SU-DHL-6 (cell line): ENCODE measurements at regions not wholly inside any gene's neighbourhood (a gene's known extent, or its start where the extent isn't known, plus 50 kb on each side); places are given as distances from the start of the nearest gene placed in this dataset.

Source experiments
- H2AFZ ChIP-seq: fragments of 200-600 bp; sonication (generic); 2 replicates; pipeline ENCODE4 v1.6.1; 2014; ENCODE audit warnings: low read depth, mild to moderate bottlenecking, moderate library complexity, mixed read lengths, antibody characterized with exemption, low read length; ENCODE audit not compliant: severe bottlenecking
- H3F3A ChIP-seq: fragments of 200-600 bp; shearing (Covaris generic); 2 replicates; pipeline ENCODE4 v1.6.0; 2016; ENCODE audit warnings: antibody characterized with exemption, mild to moderate bottlenecking; ENCODE audit not compliant: insufficient read depth
- H3K27ac ChIP-seq: fragments of 200-600 bp; sonication (generic); 2 replicates; pipeline ENCODE4 v1.5.1; 2016; ENCODE audit warnings: low read depth, mild to moderate bottlenecking, low read length, moderate library complexity, mixed read lengths
- H3K27me3 ChIP-seq: fragments of 200-600 bp; sonication (generic), shearing (Covaris generic); 2 replicates; pipeline ENCODE4 v1.6.0; 2014; ENCODE audit warnings: mild to moderate bottlenecking, low read length
- H3K36me3 ChIP-seq: fragments of 200-600 bp; sonication (generic); 2 replicates; pipeline ENCODE4 v1.6.1; 2014; ENCODE audit warnings: mild to moderate bottlenecking, low read length, mixed read lengths
- H3K4me2 ChIP-seq: fragments of 300-600, 200-600 bp; shearing (Covaris generic), sonication (generic); 2 replicates; pipeline ENCODE4 v1.6.0; 2014; ENCODE audit warnings: low read length, low read depth, mild to moderate bottlenecking; ENCODE audit not compliant: poor library complexity, severe bottlenecking
- H3K4me3 ChIP-seq: fragments of 200-600 bp; sonication (generic); 2 replicates; pipeline ENCODE4 v1.5.1; 2014; ENCODE audit warnings: antibody characterized with exemption, low read length, mild to moderate bottlenecking, mixed read lengths; ENCODE audit not compliant: insufficient read depth, poor library complexity, severe bottlenecking
- H3K79me2 ChIP-seq: fragments of 200-600 bp; sonication (generic); 2 replicates; pipeline ENCODE4 v1.6.1; 2014; ENCODE audit warnings: mild to moderate bottlenecking, low read length, moderate library complexity; ENCODE audit not compliant: insufficient read depth
- H3K9ac ChIP-seq: fragments of 200-600 bp; sonication (generic); 2 replicates; pipeline ENCODE4 v1.7.0; 2014; ENCODE audit warnings: mild to moderate bottlenecking, low read length
- H3K9me2 ChIP-seq: fragments of 200-600 bp; sonication (generic); replicated peaks from 2 replicates; pipeline ENCODE4 v1.6.1; 2014; ENCODE audit warnings: low read length; ENCODE audit not compliant: insufficient read depth
- H3K9me3 ChIP-seq: fragments of 200-600 bp; sonication (generic); 2 replicates; pipeline ENCODE4 v1.6.1; 2014; ENCODE audit warnings: low read length, mixed read lengths; ENCODE audit not compliant: insufficient read depth
- H4K20me1 ChIP-seq: fragments of 200-600 bp; sonication (generic); 2 replicates; pipeline ENCODE4 v1.6.1; 2014; ENCODE audit warnings: low read depth, mild to moderate bottlenecking, antibody characterized with exemption, low read length, moderate library complexity, mixed read lengths
- EZH2phosphoT487 ChIP-seq: fragments of 200-600 bp; sonication (generic), shearing (Covaris generic); conservative IDR thresholded peaks from 2 replicates; pipeline ENCODE4 v1.6.1; 2018; ENCODE audit warnings: mild to moderate bottlenecking, antibody characterized with exemption, low read length, moderate library complexity, mixed read lengths
- TF ChIP-seq, protein P1 (sequence below): fragments of 200-600 bp; sonication (generic); IDR thresholded peaks from one replicate; pipeline ENCODE4 v1.5.1; 2017; ENCODE audit warnings: antibody characterized with exemption, mild to moderate bottlenecking, low read length, moderate library complexity; ENCODE audit not compliant: insufficient read depth, poor library complexity, severe bottlenecking

DNA sequence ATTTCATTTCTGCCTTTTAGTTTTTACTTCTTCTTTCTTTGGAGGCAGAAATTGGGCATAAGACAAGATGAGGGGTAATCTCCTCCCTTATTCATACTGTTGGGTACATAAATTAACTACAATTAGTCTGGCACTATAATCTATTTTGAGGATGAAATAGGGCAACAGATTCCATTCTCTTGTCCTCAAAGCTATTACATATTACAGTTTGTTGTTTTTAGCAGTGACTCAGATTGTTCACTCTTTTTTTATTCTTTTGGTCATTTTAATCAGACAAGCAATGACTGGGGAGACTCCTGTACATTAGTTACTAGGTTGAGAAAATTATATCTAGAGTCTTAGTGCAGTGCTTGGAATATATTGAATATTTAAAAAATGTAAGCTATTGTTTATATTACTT is 556.0 kb downstream of the OTOL1 start:
- H3K9me2 ChIP-seq, result no peaks in the 10 kb centered on the region
- no peaks in the 10 kb centered on the region for H4K20me1 ChIP-seq
- no peak overlapping the region for H3K4me2 ChIP-seq
- H3K79me2 ChIP-seq, result no peaks in the 10 kb centered on the region
- TF ChIP-seq, protein P1, sequence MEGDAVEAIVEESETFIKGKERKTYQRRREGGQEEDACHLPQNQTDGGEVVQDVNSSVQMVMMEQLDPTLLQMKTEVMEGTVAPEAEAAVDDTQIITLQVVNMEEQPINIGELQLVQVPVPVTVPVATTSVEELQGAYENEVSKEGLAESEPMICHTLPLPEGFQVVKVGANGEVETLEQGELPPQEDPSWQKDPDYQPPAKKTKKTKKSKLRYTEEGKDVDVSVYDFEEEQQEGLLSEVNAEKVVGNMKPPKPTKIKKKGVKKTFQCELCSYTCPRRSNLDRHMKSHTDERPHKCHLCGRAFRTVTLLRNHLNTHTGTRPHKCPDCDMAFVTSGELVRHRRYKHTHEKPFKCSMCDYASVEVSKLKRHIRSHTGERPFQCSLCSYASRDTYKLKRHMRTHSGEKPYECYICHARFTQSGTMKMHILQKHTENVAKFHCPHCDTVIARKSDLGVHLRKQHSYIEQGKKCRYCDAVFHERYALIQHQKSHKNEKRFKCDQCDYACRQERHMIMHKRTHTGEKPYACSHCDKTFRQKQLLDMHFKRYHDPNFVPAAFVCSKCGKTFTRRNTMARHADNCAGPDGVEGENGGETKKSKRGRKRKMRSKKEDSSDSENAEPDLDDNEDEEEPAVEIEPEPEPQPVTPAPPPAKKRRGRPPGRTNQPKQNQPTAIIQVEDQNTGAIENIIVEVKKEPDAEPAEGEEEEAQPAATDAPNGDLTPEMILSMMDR, result no peak
- no peak for TF ChIP-seq EZH2phosphoT487
- H3K27me3 ChIP-seq, result no peaks in the 10 kb centered on the region
- no peaks in the 10 kb centered on the region for H3K36me3 ChIP-seq
- H3K27ac ChIP-seq, result no peak overlapping the region
- no peaks in the 10 kb centered on the region for H3K9me3 ChIP-seq
- no peaks in the 10 kb centered on the region for H3F3A ChIP-seq
- H3K4me3 ChIP-seq, result no peak overlapping the region
- no peak overlapping the region for H2AFZ ChIP-seq
- H3K9ac ChIP-seq, result no peak overlapping the region

DNA sequence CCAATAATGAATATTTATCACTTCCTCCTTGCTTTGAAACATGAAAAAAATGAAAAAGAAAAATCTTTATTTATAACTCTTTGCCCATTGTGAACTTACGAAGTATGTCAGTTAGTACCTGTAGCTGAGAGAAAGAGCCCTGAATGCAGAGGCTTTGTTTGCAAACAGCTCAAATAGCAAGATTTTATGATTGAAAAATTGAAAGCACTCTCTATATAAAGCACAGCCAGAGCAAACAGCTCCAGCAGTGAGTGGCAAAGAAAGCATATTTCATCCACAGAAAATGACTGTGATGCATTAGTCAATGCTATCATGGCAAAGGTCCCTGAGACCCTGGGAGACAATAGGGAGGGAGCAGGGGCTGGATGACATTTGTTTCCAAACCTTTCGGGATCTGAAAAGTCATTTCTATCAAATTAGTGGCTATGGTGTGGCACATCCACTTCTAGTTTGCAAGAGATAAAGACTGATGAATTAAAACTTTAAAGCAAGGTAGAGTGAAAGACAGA is 576.1 kb downstream of the OTOL1 start:
- Histone ChIP-seq H4K20me1 (no peaks in the 10 kb centered on the region), H3K4me3 (no peak overlapping the region), H3K9me2 (no peaks in the 10 kb centered on the region), H3K9ac (no peak overlapping the region), H3K27ac (no peak overlapping the region), H3F3A (no peaks in the 10 kb centered on the region), H3K79me2 (no peaks in the 10 kb centered on the region), H2AFZ (no peak overlapping the region), H3K27me3 (no peaks in the 10 kb centered on the region), H3K36me3 (no peaks in the 10 kb centered on the region), H3K9me3 (no peaks in the 10 kb centered on the region), H3K4me2 (no peak overlapping the region)
- TF ChIP-seq, protein P1, result no peak
- TF ChIP-seq EZH2phosphoT487, result no peak

- no peak overlapping the region for H2AFZ ChIP-seq
- no peak overlapping the region for H3K9ac ChIP-seq
- H3K4me3 ChIP-seq, result no peak overlapping the region
- H3F3A ChIP-seq, result no peaks in the 10 kb centered on the region
- no peaks in the 10 kb centered on the region for H3K9me2 ChIP-seq
- no peak overlapping the region for H3K4me2 ChIP-seq
- no peak for TF ChIP-seq EZH2phosphoT487
- TF ChIP-seq, protein P1, result no peak
- H3K9me3 ChIP-seq, result no peaks in the 10 kb centered on the region
- no peaks in the 10 kb centered on the region for H4K20me1 ChIP-seq
- no peaks in the 10 kb centered on the region for H3K36me3 ChIP-seq
- no peaks in the 10 kb centered on the region for H3K79me2 ChIP-seq
- H3K27ac ChIP-seq, result no peak overlapping the region
- no peaks in the 10 kb centered on the region for H3K27me3 ChIP-seq
Measured at GRCh38 chr3:162073422-162073975, 576.9 kb downstream of the OTOL1 start.
